Stimulated activated CD4-positive, alpha-beta T cell treated with anti-CD3 and anti-CD28 coated beads, Interleukin-1b, Interleukin-23, amount 100 ng/mL, for 48 hours (primary cell): ENCODE measurements at regions not wholly inside any gene's neighbourhood (a gene's known extent, or its start where the extent isn't known, plus 50 kb on each side); places are given as distances from the start of the nearest gene placed in this dataset.
"Not testable (repeated sequence)": the region's sequence is repeated elsewhere in the genome, so short reads cannot be mapped to it uniquely, and the experiment has no call there.

Source experiments
- DNase-seq: peaks from one replicate; pipeline ENCODE4 v3.0.0-alpha.2; 2020

- DNase-seq = no peak
These were observed 51.3 kb upstream of the EGFL6 start for GRCh38 chrX:13518126-13518525.

GRCh38 chrX:13515211-13515930 is 54.0 kb upstream of the EGFL6 start:
- DNase-seq = no peak

- no peak for DNase-seq
These were observed 57.5 kb upstream of the EGFL6 start for GRCh38 chrX:13511944-13512330.

GRCh38 chrX:13511241-13511943 is 58.0 kb upstream of the EGFL6 start:
- DNase-seq = no peak

- no peak for DNase-seq
These were observed 61.5 kb upstream of the EGFL6 start for GRCh38 chrX:13507893-13508292.

GRCh38 chrX:13506574-13506973 is 62.8 kb upstream of the EGFL6 start:
- DNase-seq = peak; percentile 21

- no peak for DNase-seq
These were observed 66.8 kb upstream of the EGFL6 start for GRCh38 chrX:13502590-13502989.

- no peak for DNase-seq
These were observed 69.7 kb upstream of the EGFL6 start for GRCh38 chrX:13499736-13500135.

GRCh38 chrX:13498238-13498637 is 71.2 kb upstream of the EGFL6 start:
- DNase-seq = no peak

GRCh38 chrX:13495232-13495631 is 74.2 kb upstream of the EGFL6 start:
- no peak for DNase-seq

- no peak for DNase-seq
These were observed 74.8 kb upstream of the EGFL6 start for GRCh38 chrX:13494562-13494961.

- no peak for DNase-seq
These were observed 75.7 kb upstream of the EGFL6 start for GRCh38 chrX:13493659-13494058.

- DNase-seq = no peak
These were observed 77.1 kb upstream of the EGFL6 start for GRCh38 chrX:13492286-13492685.

- DNase-seq = no peak
These were observed 78.3 kb upstream of the EGFL6 start for GRCh38 chrX:13491061-13491460.

- DNase-seq = no peak
These were observed 79.9 kb upstream of the EGFL6 start for GRCh38 chrX:13489454-13489853.

- peak; percentile 6 for DNase-seq
These were observed 81.5 kb upstream of the EGFL6 start for GRCh38 chrX:13487731-13488505.

GRCh38 chrX:13485167-13485566 is 84.2 kb upstream of the EGFL6 start:
- no peak for DNase-seq

- no peak for DNase-seq
These were observed 85.6 kb upstream of the EGFL6 start for GRCh38 chrX:13483773-13484172.

GRCh38 chrX:13482746-13483541 is 86.5 kb upstream of the EGFL6 start:
- DNase-seq = no peak

GRCh38 chrX:13480780-13481179 is 88.6 kb upstream of the EGFL6 start:
- DNase-seq = not testable (repeated sequence)

- DNase-seq = no peak
These were observed 90.0 kb upstream of the EGFL6 start for GRCh38 chrX:13479452-13479813.

GRCh38 chrX:13478740-13479451 is 90.5 kb upstream of the EGFL6 start:
- no peak for DNase-seq
